HEK293 (cell line): ENCODE measurements at regions not wholly inside any gene's neighbourhood (a gene's known extent, or its start where the extent isn't known, plus 50 kb on each side); places are given as distances from the start of the nearest gene placed in this dataset.

Experiments
- YY1 ChIP-seq: fragments of 450-650 bp; formaldehyde crosslinking; IDR thresholded peaks from 2 replicates; pipeline ENCODE4 v1.5.1; 2018; ENCODE audit warnings: missing biosample characterization, missing genetic modification characterization
- ZNF138 ChIP-seq: fragments of 450-650 bp; formaldehyde crosslinking; IDR thresholded peaks from 2 replicates; pipeline ENCODE4 v1.5.1; 2016; ENCODE audit warnings: missing biosample characterization, missing genetic modification characterization, borderline replicate concordance
- ZNF660 ChIP-seq: fragments of 450-650 bp; IDR thresholded peaks from 2 replicates; pipeline ENCODE4 v1.5.1; 2018; ENCODE audit warnings: missing biosample characterization, mild to moderate bottlenecking, missing genetic modification characterization
- TF ChIP-seq, protein P1 (sequence below): fragments of 450-650 bp; IDR thresholded peaks from 2 replicates; pipeline ENCODE4 v1.5.1; 2018; ENCODE audit warnings: missing biosample characterization, missing genetic modification characterization
- TF ChIP-seq, protein P2 (sequence below): sonication (generic); formaldehyde crosslinking; IDR thresholded peaks from 2 replicates; pipeline ENCODE4 v1.8.1; 2022; ENCODE audit warnings: mild to moderate bottlenecking, moderate library complexity, missing genetic modification reagents

DNA sequence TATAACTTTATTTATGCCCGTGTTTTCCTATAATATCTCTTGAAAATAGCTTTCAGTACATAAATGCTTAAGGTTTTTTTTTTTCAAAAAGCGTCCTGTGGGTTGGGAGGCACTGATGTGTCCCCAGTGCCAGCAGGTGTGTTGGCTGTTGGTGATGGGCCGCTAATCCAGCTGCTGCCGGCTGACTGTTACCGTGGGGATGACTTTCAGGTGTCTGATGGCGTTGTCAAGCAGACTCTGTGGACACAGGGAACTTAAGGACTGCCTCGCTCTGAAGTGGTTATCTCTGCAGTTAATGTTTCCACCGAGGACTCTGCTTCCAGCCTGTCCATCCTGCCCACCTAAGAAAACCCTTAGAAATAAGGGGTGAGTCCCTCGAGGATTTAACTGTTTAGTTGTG is 94.5 kb downstream of the ANKRD10 start:
- TF ChIP-seq YY1 (tag by site-specific recombination) (no peak), ZNF138 (tag by site-specific recombination) (no peak), ZNF660 (no peak)
- TF ChIP-seq, protein P1, sequence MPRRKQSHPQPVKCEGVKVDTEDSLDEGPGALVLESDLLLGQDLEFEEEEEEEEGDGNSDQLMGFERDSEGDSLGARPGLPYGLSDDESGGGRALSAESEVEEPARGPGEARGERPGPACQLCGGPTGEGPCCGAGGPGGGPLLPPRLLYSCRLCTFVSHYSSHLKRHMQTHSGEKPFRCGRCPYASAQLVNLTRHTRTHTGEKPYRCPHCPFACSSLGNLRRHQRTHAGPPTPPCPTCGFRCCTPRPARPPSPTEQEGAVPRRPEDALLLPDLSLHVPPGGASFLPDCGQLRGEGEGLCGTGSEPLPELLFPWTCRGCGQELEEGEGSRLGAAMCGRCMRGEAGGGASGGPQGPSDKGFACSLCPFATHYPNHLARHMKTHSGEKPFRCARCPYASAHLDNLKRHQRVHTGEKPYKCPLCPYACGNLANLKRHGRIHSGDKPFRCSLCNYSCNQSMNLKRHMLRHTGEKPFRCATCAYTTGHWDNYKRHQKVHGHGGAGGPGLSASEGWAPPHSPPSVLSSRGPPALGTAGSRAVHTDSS (tag by site-specific recombination), result no peak
- TF ChIP-seq, protein P2, sequence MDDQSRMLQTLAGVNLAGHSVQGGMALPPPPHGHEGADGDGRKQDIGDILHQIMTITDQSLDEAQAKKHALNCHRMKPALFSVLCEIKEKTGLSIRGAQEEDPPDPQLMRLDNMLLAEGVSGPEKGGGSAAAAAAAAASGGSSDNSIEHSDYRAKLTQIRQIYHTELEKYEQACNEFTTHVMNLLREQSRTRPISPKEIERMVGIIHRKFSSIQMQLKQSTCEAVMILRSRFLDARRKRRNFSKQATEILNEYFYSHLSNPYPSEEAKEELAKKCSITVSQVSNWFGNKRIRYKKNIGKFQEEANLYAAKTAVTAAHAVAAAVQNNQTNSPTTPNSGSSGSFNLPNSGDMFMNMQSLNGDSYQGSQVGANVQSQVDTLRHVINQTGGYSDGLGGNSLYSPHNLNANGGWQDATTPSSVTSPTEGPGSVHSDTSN (CRISPR knock-in tag), result no peak
